Fibroblast of peridontal ligament (primary cell): ENCODE measurements at regions not wholly inside any gene's neighbourhood (a gene's known extent, or its start where the extent isn't known, plus 50 kb on each side); places are given as distances from the start of the nearest gene placed in this dataset.
"Not testable (repeated sequence)": the region's sequence is repeated elsewhere in the genome, so short reads cannot be mapped to it uniquely, and the experiment has no call there.

Experiments
- DNase-seq: peaks from one replicate; pipeline ENCODE4 v3.0.0-alpha.2; 2010; ENCODE audit errors: extremely low read depth

GRCh38 chr14:46596236-46596635, 55.3 kb downstream of the RPL10L start:
- DNase-seq = no peak

GRCh38 chr14:46582826-46583225, 68.8 kb downstream of the RPL10L start:
- DNase-seq = no peak

- no peak for DNase-seq
Measured at GRCh38 chr14:46581036-46581671, 70.4 kb downstream of the RPL10L start.

- DNase-seq = no peak
Measured at GRCh38 chr14:46574978-46575375, 76.6 kb downstream of the RPL10L start.

GRCh38 chr14:46574221-46574977, 77.2 kb downstream of the RPL10L start:
- no peak for DNase-seq

- DNase-seq = no peak
Measured at GRCh38 chr14:46573498-46573897, 78.1 kb downstream of the RPL10L start.

GRCh38 chr14:46571970-46572369, 79.6 kb downstream of the RPL10L start:
- DNase-seq = no peak

GRCh38 chr14:46568161-46568560, 83.4 kb downstream of the RPL10L start:
- DNase-seq = not testable (repeated sequence)

- no peak for DNase-seq
Measured at GRCh38 chr14:46550836-46551235, 100.7 kb downstream of the RPL10L start.

GRCh38 chr14:46540986-46541385, 110.6 kb downstream of the RPL10L start:
- no peak for DNase-seq

GRCh38 chr14:46519121-46519520, 132.5 kb downstream of the RPL10L start:
- no peak for DNase-seq

- DNase-seq = not testable (repeated sequence)
Measured at GRCh38 chr14:46508752-46509151, 142.8 kb downstream of the RPL10L start.

GRCh38 chr14:46499521-46499920, 152.1 kb downstream of the RPL10L start:
- DNase-seq = no peak

- no peak for DNase-seq
Measured at GRCh38 chr14:46496409-46496808, 155.2 kb downstream of the RPL10L start.

- no peak for DNase-seq
Measured at GRCh38 chr14:46490238-46490685, 161.3 kb downstream of the RPL10L start.

- DNase-seq = no peak
Measured at GRCh38 chr14:46488374-46488773, 163.2 kb downstream of the RPL10L start.

- DNase-seq = no peak
Measured at GRCh38 chr14:46487582-46488350, 163.8 kb downstream of the RPL10L start.

GRCh38 chr14:46482200-46482599, 169.4 kb downstream of the RPL10L start:
- no peak for DNase-seq

GRCh38 chr14:46480817-46481216, 170.8 kb downstream of the RPL10L start:
- DNase-seq = no peak

GRCh38 chr14:46472261-46472660, 179.3 kb downstream of the RPL10L start:
- no peak for DNase-seq

GRCh38 chr14:46464341-46464740, 187.2 kb downstream of the RPL10L start:
- DNase-seq = no peak

GRCh38 chr14:46451800-46452199, 199.8 kb downstream of the RPL10L start:
- DNase-seq = no peak

- DNase-seq = no peak
Measured at GRCh38 chr14:46444666-46445065, 206.9 kb downstream of the RPL10L start.
